Left lobe of liver (tissue), 2 donors: ENCODE measurements at regions not wholly inside any gene's neighbourhood (a gene's known extent, or its start where the extent isn't known, plus 50 kb on each side); places are given as distances from the start of the nearest gene placed in this dataset.

ENCODE experiments used
- ATAC-seq: fragments of 200-7000 bp; cut with Tn5 transposase; one replicate; pipeline ENCODE4 v1.9.1; 2020; ENCODE audit warnings: mild to moderate bottlenecking, moderate library complexity
- DNase-seq: peaks from one replicate; pipeline ENCODE4 v3.0.0-alpha.2; 2020; ENCODE audit warnings: low spot score
- donor health status: DM: no; HTN: no; CAD: no; lungs with moderate emphysema.
- donor health status: DM: no; HTN: yes; CAD: no.

DNA sequence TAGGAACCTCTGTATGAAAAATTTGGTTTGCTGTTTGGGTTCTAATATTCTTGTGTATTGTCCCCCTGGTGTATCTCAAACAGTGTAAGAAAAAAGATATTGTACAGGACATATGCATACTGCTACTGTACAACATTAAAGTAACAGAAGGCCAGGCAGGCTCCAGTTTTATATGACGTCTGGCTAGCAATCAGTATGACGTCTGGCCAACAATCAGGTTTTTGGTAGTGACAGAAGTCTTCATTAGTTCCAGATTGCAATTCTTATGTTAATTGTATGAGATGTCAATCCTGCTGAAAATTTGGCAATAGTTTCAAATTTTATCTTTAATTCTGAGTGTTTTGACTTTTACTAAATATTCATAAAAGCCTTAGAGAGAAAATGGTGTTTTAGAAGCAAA, 67.9 kb upstream of the KCND2 start:
- DNase-seq = no peak
- no peak for ATAC-seq

DNA sequence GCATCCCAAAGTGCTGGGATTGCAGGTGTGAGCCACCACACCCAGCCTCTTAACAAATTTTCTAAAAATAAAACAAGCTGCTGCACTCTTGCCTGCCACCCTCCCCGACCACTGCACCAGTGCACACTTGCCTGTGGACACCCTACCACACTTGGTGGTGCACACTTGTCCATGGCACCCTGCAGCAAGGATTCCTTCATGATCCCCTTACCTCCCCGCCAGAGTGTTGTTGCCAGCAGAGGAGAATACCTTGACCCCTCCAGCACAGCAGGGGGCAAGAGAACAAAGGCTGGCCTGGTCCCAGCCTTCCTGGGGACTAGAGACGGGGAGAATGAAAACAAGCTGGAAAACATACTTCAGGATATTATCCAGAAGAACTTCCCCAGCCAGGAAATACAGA, 65.9 kb upstream of the KCND2 start:
- DNase-seq = no peak

DNA sequence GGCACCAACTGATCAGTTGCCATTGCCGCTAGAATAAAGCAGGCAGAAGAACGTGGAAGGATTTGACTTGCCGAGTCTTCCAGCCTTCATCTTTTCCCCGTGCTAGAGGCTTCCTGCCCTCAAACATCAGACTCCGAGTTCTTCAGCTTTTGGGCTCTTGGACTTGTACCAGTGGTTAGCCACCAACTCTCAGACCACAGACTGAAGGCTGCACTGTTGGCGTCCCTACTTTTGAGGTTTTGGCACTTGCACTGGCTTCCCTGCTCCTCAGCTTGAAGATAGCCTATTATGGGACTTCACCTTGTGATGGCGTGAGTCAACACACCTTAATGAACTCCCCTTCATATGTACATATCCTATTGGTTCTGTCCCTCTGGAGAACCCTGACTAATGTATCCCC, 57.3 kb upstream of the KCND2 start:
- no peak for DNase-seq
- no peak for ATAC-seq

More for the DNA sequence above, 65.9 kb upstream of the KCND2 start:
- no peak for ATAC-seq

DNA sequence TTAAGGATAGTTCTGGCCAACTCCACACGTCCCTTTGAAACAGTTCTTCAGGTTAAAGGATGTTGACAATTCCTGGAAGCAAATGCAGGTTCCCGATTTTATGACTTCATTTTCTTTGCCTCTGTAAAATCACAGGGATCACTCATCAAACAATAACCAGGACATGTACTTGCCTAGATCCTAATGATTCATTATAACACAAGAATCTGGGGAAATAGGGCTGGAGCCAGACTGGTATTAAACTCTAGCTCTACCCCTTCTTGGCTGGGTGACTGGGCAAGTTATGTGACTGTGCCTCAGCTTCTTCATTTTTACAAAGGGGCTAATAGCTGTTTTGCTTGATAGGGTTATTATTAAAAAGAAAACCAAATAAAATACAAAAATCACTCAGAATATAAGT, 56.0 kb upstream of the KCND2 start:
- no peak for ATAC-seq
- DNase-seq = no peak

DNA sequence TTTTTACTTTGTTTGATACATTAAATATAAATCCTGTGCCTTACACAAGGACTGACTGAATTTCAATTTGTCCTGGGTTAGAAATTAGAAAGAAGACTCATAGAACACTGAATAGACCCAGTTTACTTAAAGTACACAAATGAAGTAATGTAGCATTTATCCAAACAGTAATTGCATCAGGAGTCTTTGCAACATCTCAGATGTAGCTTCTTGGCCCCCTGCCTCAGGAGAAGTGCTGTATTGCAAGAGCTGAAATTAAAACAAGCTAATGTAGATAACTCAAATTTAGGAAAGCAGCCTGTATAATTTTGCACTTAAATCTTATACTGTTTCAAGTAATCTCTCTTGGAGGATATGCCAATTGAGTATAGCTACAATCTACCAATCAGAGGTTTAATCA, 54.3 kb upstream of the KCND2 start:
- ATAC-seq (no peak), DNase-seq (no peak)

DNA sequence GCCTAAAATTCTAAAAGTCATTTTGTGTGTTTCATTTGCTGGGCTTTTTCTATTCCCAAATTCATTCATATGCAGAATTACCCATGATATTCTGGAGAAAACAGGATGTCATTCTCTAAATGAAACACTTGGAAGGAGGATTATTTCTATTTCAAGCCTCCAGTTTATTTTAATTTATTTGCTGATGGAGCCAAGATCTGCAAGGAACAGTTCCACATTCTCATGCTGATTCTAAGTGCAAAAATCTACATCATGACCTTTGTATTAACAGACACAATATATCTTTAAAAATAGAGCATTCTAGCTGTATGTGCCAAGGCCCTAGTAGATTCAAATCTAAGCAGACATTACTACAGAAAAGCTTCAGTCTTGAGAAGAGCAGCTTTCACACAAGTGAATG, 51.3 kb upstream of the KCND2 start:
- ATAC-seq = no peak

More for the DNA sequence above, 51.3 kb upstream of the KCND2 start:
- no peak for DNase-seq
